ENCODE measurements at regions not wholly inside any gene's neighbourhood (a gene's known extent, or its start where the extent isn't known, plus 50 kb on each side); places are given as distances from the start of the nearest gene placed in this dataset.

DNA sequence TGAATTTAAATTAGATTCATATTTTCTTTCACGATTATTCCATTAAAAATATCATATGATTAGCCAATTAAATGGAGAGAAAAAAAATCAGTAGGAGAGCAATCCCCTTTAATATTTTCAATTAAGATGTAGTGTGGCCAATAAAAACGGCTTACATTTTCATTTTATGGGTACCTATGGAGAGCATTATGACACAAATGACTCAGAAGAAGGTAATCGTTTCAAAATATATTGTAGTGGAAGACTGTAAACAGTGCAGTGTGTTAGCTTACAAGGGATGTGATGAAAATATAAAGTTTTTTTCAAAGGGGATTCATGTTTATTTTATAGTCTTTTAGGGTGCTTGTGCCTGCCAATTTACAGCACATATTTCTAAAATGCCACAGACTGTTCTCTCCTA is 1507.4 kb upstream of the CELF4 start:
- no peak for DNase-seq (ENCODE audit: extremely low read depth, insufficient read length)
- Histone ChIP-seq H3K36me3 (ENCODE audit: control insufficient read depth, insufficient read depth, low read length) (no peaks in the 10 kb centered on the region), H3K27me3 (replicated peaks; ENCODE audit: control insufficient read depth, insufficient read depth, low read length) (no peaks in the 10 kb centered on the region), H3K4me3 (replicated peaks; ENCODE audit: low read depth, low read length) (no peak overlapping the region)
- TF ChIP-seq, protein P1, sequence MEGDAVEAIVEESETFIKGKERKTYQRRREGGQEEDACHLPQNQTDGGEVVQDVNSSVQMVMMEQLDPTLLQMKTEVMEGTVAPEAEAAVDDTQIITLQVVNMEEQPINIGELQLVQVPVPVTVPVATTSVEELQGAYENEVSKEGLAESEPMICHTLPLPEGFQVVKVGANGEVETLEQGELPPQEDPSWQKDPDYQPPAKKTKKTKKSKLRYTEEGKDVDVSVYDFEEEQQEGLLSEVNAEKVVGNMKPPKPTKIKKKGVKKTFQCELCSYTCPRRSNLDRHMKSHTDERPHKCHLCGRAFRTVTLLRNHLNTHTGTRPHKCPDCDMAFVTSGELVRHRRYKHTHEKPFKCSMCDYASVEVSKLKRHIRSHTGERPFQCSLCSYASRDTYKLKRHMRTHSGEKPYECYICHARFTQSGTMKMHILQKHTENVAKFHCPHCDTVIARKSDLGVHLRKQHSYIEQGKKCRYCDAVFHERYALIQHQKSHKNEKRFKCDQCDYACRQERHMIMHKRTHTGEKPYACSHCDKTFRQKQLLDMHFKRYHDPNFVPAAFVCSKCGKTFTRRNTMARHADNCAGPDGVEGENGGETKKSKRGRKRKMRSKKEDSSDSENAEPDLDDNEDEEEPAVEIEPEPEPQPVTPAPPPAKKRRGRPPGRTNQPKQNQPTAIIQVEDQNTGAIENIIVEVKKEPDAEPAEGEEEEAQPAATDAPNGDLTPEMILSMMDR (IDR thresholded peaks at IDR 0.05; ENCODE audit: insufficient read depth, low read length, poor library complexity, severe bottlenecking): no peak

DNA sequence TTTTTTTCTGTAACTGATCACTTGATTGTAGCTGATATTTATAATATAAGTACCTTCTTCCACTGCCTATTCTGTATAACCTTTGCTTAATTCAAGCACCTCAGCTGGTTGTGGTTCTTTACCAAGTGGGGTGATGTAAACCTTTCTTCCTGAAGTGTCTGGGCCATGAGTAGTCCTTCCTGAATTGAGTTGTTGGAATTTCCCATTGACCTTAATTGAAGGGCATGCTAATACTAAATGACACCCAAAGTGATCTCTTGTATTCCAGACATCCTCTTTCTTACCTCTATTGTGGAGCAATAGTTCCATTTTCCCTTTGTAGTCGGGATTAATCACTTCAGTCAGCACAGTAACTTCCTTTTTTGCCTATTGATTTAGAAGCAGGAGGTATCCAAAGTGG is 1496.8 kb upstream of the CELF4 start:
- TF ChIP-seq, protein P1 (IDR thresholded peaks at IDR 0.05; ENCODE audit: insufficient read depth, low read length, poor library complexity, severe bottlenecking): no peak
- DNase-seq (ENCODE audit: extremely low read depth, insufficient read length): no peak
- Histone ChIP-seq H3K36me3 (ENCODE audit: control insufficient read depth, insufficient read depth, low read length) (no peaks in the 10 kb centered on the region), H3K4me3 (replicated peaks; ENCODE audit: low read depth, low read length) (no peak overlapping the region), H3K27me3 (replicated peaks; ENCODE audit: control insufficient read depth, insufficient read depth, low read length) (no peaks in the 10 kb centered on the region)

DNA sequence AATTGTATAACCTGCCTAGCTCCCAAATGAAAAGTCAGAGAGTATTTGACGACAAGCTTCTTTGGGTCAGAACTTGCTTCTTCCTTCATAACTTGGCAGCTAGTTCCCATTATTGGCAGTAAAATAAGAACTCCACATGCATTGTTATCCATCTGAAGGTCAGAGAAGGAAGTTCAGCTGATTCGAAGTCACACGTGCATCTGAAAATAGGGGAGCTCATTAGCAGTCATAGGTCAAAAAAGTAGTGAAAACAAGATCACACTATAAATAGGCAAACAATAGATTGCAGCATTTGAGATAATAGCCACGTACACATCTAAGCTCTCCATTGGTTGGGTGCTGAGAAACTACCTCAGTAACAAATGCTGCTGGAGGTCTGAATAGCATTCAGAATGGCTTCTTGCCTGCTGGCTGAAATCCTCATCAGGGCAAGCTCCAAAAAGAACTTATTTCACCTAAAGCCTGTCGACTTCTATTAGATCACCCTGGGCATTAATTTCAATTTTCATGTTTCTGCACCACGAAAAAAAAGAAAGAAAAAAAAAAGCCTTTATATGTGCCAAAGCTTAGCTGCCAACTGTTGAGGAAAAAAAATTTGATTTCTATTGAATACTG is 1492.9 kb upstream of the CELF4 start:
- DNase-seq (ENCODE audit: extremely low read depth, insufficient read length): no peak
- H3K4me3 ChIP-seq (replicated peaks; ENCODE audit: low read depth, low read length): no peak overlapping the region
- TF ChIP-seq, protein P1 (IDR thresholded peaks at IDR 0.05; ENCODE audit: insufficient read depth, low read length, poor library complexity, severe bottlenecking): no peak

DNA sequence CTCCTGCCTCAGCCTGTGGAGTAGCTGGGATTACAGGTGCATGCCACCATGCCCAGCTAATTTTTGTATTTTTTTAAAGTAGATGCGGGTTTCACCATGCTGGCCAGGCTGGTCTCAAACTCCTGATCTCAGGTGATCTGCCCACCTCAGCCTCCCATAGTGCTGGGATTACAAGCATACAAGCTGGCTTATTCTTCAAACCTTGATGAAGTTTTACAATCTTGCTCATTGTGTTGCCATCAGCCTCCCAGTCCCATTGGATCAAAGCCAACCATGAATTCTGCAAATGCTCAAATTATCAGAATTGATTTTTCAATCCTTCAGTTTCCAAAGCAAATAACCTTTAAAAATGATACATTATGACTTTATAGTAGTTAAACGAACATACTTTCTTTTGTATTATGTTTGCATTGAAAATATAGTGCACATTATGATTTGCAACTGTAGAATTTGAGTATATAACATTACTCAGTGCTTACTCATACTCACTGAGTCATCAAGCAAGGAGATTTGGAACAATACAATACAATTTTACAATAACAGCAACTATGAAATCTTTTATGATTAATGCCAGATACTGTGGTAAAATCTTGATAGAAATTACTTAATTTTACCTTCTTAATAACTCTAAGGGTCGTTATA is 1491.9 kb upstream of the CELF4 start:
- H3K27me3 ChIP-seq (replicated peaks; ENCODE audit: control insufficient read depth, insufficient read depth, low read length): no peaks in the 10 kb centered on the region

More for the DNA sequence above, 1492.9 kb upstream of the CELF4 start:
- Histone ChIP-seq H3K27me3 (replicated peaks; ENCODE audit: control insufficient read depth, insufficient read depth, low read length) (no peaks in the 10 kb centered on the region), H3K36me3 (ENCODE audit: control insufficient read depth, insufficient read depth, low read length) (no peaks in the 10 kb centered on the region)

DNA sequence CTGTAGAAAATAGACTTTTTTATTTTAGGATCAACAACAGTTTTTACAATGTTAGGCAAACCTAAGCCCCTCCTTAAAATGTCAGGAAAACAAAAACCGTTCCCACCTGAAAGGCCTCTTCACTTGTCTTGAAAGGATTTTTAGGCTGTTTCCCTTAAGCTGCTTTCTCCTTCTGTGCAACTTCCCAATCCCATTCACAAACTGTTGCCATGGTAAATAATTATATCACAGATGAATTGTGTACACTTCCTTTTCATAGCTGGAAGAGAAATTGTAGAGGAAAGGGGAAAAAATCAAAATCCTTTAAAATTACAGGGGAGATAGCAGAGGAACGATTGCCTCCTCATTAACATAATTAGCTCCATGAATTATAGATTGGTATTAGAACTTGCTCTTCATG is 1488.0 kb upstream of the CELF4 start:
- Histone ChIP-seq H3K4me3 (replicated peaks; ENCODE audit: low read depth, low read length) (no peak overlapping the region), H3K27me3 (replicated peaks; ENCODE audit: control insufficient read depth, insufficient read depth, low read length) (no peaks in the 10 kb centered on the region), H3K36me3 (ENCODE audit: control insufficient read depth, insufficient read depth, low read length) (no peaks in the 10 kb centered on the region)
- TF ChIP-seq, protein P1 (IDR thresholded peaks at IDR 0.05; ENCODE audit: insufficient read depth, low read length, poor library complexity, severe bottlenecking): no peak
- no peak for DNase-seq (ENCODE audit: extremely low read depth, insufficient read length)

More for the DNA sequence above, 1491.9 kb upstream of the CELF4 start:
- H3K4me3 ChIP-seq (replicated peaks; ENCODE audit: low read depth, low read length): no peak overlapping the region
- no peaks in the 10 kb centered on the region for H3K36me3 ChIP-seq (ENCODE audit: control insufficient read depth, insufficient read depth, low read length)
- TF ChIP-seq, protein P1 (IDR thresholded peaks at IDR 0.05; ENCODE audit: insufficient read depth, low read length, poor library complexity, severe bottlenecking): no peak
- no peak for DNase-seq (ENCODE audit: extremely low read depth, insufficient read length)

All from GM06990 (cell line).